BJ (cell line): ENCODE measurements at regions not wholly inside any gene's neighbourhood (a gene's known extent, or its start where the extent isn't known, plus 50 kb on each side); places are given as distances from the start of the nearest gene placed in this dataset.

ENCODE experiments used
- CTCF ChIA-PET: fragments of 350-600 bp; formaldehyde crosslinking; extraction: SDS; loops from one replicate; lab custom pipeline; 2021; ENCODE audit warnings: antibody characterized with exemption, inconsistent platforms; lab: Yijun Ruan, JAX
- POLR2A ChIA-PET: fragments of 300-600 bp; sonication (Branson Sonifier 250); formaldehyde crosslinking; extraction: SDS; loops from one replicate; lab custom pipeline; 2021; ENCODE audit warnings: antibody characterized with exemption; lab: Charles Lee
- DNase-seq: peaks from one replicate; pipeline ENCODE4 v3.0.0-alpha.2; 2011; ENCODE audit warnings: low read depth
- H3K27me3 ChIP-seq: 2 replicates; pipeline ENCODE4 v1.6.0; 2011; ENCODE audit warnings: low read length; ENCODE audit not compliant: control insufficient read depth, insufficient read depth
- H3K36me3 ChIP-seq: 2 replicates; pipeline ENCODE4 v1.5.1; 2011; ENCODE audit warnings: low read length; ENCODE audit not compliant: control insufficient read depth, insufficient read depth
- H3K4me3 ChIP-seq: 2 replicates; pipeline ENCODE4 v1.5.1; 2011; ENCODE audit warnings: low read depth, mild to moderate bottlenecking, control low read depth, low read length
- TF ChIP-seq, protein P1 (sequence below): IDR thresholded peaks from 2 replicates; pipeline ENCODE4 v1.5.1; 2011; ENCODE audit warnings: low read depth, mild to moderate bottlenecking, control low read depth, inconsistent platforms, low read length, moderate library complexity; ENCODE audit not compliant: insufficient read depth

DNA sequence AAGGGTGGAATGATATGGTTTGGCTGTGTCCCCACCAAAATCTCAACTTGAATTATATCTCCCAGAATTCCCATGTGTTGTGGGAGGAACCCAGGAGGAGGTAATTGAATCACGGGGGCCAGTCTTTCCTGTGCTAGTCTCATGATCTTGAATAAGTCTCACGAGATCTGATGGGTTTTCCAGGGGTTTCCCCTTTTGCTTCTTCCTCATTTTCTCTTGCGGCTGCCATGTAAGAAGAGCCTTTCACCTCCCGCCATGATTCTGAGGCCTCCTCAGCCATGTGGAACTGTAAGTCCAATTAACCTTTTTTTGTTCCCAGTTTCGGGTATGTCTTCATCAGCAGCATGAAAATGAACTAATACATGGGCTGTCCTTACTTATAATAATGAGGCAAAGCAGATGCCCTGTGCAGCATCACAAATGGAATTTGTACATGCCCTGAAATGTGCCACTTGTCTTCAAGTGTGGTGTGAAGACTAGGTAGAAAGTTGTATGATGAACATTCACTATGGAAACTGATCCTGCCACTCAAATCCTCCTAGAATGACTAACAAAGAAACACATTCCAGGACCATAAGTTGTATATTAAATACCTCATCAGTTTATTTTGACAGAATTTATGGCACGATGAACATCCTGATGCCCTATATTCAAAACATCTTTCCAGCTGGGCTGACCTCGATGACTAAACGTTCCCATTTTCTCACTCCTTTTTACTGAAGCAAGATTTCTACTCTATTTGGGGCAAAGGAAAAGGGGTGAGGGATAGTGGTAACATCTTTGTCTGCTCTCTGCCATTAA lies 122.8 kb upstream of the CTTNBP2 start:
- no peaks in the 10 kb centered on the region for H3K27me3 ChIP-seq
- POLR2A ChIA-PET = no interaction called here
- H3K36me3 ChIP-seq = no peaks in the 10 kb centered on the region
- CTCF ChIA-PET = no interaction called here
- TF ChIP-seq, protein P1, sequence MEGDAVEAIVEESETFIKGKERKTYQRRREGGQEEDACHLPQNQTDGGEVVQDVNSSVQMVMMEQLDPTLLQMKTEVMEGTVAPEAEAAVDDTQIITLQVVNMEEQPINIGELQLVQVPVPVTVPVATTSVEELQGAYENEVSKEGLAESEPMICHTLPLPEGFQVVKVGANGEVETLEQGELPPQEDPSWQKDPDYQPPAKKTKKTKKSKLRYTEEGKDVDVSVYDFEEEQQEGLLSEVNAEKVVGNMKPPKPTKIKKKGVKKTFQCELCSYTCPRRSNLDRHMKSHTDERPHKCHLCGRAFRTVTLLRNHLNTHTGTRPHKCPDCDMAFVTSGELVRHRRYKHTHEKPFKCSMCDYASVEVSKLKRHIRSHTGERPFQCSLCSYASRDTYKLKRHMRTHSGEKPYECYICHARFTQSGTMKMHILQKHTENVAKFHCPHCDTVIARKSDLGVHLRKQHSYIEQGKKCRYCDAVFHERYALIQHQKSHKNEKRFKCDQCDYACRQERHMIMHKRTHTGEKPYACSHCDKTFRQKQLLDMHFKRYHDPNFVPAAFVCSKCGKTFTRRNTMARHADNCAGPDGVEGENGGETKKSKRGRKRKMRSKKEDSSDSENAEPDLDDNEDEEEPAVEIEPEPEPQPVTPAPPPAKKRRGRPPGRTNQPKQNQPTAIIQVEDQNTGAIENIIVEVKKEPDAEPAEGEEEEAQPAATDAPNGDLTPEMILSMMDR = no peak
- DNase-seq = no peak
- no peak overlapping the region for H3K4me3 ChIP-seq

DNA sequence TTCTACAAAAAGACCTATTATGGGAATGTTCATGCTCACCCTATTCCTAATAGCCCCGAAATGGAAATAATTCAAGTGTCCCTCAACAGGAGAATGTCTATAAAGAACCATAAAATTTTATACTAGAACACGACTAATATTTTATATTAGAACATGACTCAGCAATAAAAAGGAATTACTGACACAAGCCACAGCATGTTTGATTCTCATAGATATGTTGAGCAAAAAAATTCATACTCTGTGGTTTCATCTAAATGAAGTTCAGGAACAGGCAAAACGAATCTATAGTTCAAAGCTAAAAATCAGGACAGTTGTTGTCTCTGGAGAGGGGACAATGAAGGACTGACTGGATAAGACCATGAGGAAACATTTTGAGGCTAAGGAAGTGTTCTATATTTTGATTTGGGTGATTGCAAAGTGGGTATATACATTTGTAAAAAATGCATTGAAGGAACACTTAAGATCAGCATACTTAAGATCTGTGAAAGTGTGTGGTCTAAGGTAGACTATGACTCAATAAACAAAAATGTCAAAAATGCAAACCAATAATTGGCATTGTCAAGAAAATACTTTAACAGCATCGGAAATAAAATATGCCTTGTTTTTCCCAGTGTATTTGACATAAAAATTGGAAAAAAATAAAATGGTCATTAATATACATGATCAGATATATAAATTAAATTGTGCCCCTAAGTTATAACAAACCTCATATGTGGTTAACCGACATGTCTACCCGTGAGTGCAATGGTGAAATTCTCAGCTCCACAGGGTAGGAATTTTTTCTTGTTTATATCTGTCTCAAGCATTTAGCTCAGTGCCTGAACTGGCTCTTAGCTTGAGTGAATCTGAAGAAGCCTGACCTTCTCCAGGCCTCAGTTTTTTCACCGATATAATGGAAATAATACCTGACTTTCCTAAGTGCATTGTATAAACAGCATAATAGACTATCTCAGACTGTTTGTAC lies 124.9 kb upstream of the CTTNBP2 start:
- TF ChIP-seq, protein P1 = no peak
- no peak overlapping the region for H3K4me3 ChIP-seq
- ChIA-PET CTCF (no interaction called here), POLR2A (no interaction called here)
- no peaks in the 10 kb centered on the region for H3K27me3 ChIP-seq
- no peaks in the 10 kb centered on the region for H3K36me3 ChIP-seq
- no peak for DNase-seq

- ChIA-PET CTCF (no interaction called here), POLR2A (no interaction called here)
- Histone ChIP-seq H3K4me3 (no peak overlapping the region), H3K36me3 (no peaks in the 10 kb centered on the region), H3K27me3 (no peaks in the 10 kb centered on the region)
- TF ChIP-seq, protein P1 = no peak
- DNase-seq = no peak
Observed at GRCh38 chr7:118000480-118001202, 127.4 kb upstream of the CTTNBP2 start.

DNA sequence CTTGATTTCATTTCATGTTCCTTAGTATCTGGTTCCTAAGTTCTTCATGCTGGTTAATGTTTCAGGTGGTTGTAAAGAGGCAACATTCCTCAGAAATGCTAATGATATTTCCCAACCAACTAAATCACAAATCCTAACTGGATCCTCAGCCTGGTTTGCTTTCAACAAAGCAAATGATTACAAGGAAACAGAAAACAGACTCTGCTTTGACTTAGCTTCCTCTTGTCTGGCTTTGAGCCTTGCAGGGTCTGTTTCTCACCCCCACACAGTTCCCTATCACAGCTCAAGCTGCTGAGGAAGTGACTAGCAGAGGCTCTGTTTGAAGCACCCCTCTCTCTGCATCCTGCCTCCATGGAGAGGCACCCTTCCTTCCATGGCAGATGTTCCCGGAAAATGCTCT lies 130.2 kb upstream of the CTTNBP2 start:
- no peaks in the 10 kb centered on the region for H3K27me3 ChIP-seq
- TF ChIP-seq, protein P1 = no peak
- H3K36me3 ChIP-seq = no peaks in the 10 kb centered on the region
- DNase-seq = no peak
- H3K4me3 ChIP-seq = no peak overlapping the region
- CTCF ChIA-PET = no interaction called here
- POLR2A ChIA-PET = no interaction called here

GRCh38 chr7:118005026-118005425 lies 131.8 kb upstream of the CTTNBP2 start:
- no peak for DNase-seq
- Histone ChIP-seq H3K4me3 (no peak overlapping the region), H3K36me3 (no peaks in the 10 kb centered on the region), H3K27me3 (no peaks in the 10 kb centered on the region)
- CTCF ChIA-PET = no interaction called here
- TF ChIP-seq, protein P1 = no peak
- POLR2A ChIA-PET = no interaction called here
